ENCODE measurements at regions not wholly inside any gene's neighbourhood (a gene's known extent, or its start where the extent isn't known, plus 50 kb on each side); places are given as distances from the start of the nearest gene placed in this dataset.

GRCh38 chr3:22555753-22556435, 647.2 kb upstream of the UBE2E2 start:
- Histone ChIP-seq H3K36me3 (ENCODE audit: control insufficient read depth in 1 of 2, insufficient read depth in 2 of 2, low read length in 2 of 2) (no peaks in the 10 kb centered on the region), H3K4me1 (ENCODE audit: control insufficient read depth in 1 of 2, insufficient read depth in 2 of 2, low read length in 2 of 2) (no peaks in the 10 kb centered on the region), H3K27ac (ENCODE audit: low read depth, low read length) (no peak overlapping the region), H3K9ac (ENCODE audit: low read depth in 1 of 2, low read length in 2 of 2) (no peak overlapping the region), H3K4me3 (ENCODE audit: low read depth in 1 of 2, low read length in 2 of 2) (no peak overlapping the region), H3K27me3 (ENCODE audit: control insufficient read depth in 1 of 2, insufficient read depth in 2 of 2, low read length in 2 of 2) (no peaks in the 10 kb centered on the region), H3K9me3 (ENCODE audit: control insufficient read depth in 1 of 2, low read length in 2 of 2) (no peaks in the 10 kb centered on the region)

- no peaks in the 10 kb centered on the region for H3K27me3 ChIP-seq (ENCODE audit: control insufficient read depth in 1 of 2, insufficient read depth in 2 of 2, low read length in 2 of 2)
- H3K36me3 ChIP-seq (ENCODE audit: control insufficient read depth in 1 of 2, insufficient read depth in 2 of 2, low read length in 2 of 2): no peaks in the 10 kb centered on the region
- H3K4me3 ChIP-seq (ENCODE audit: low read depth in 1 of 2, low read length in 2 of 2): no peak overlapping the region
- H3K27ac ChIP-seq (ENCODE audit: low read depth, low read length): no peak overlapping the region
- H3K9me3 ChIP-seq (ENCODE audit: control insufficient read depth in 1 of 2, low read length in 2 of 2): no peaks in the 10 kb centered on the region
- H3K9ac ChIP-seq (ENCODE audit: low read depth in 1 of 2, low read length in 2 of 2): no peak overlapping the region
- no peaks in the 10 kb centered on the region for H3K4me1 ChIP-seq (ENCODE audit: control insufficient read depth in 1 of 2, insufficient read depth in 2 of 2, low read length in 2 of 2)
Observed at GRCh38 chr3:22565393-22565792, 637.7 kb upstream of the UBE2E2 start.

- H3K9ac ChIP-seq (ENCODE audit: low read depth in 1 of 2, low read length in 2 of 2): no peak overlapping the region
- H3K4me3 ChIP-seq (ENCODE audit: low read depth in 1 of 2, low read length in 2 of 2): no peak overlapping the region
- H3K27me3 ChIP-seq (ENCODE audit: control insufficient read depth in 1 of 2, insufficient read depth in 2 of 2, low read length in 2 of 2): no peaks in the 10 kb centered on the region
- no peaks in the 10 kb centered on the region for H3K9me3 ChIP-seq (ENCODE audit: control insufficient read depth in 1 of 2, low read length in 2 of 2)
- H3K27ac ChIP-seq (ENCODE audit: low read depth, low read length): no peak overlapping the region
- H3K36me3 ChIP-seq (ENCODE audit: control insufficient read depth in 1 of 2, insufficient read depth in 2 of 2, low read length in 2 of 2): no peaks in the 10 kb centered on the region
- no peaks in the 10 kb centered on the region for H3K4me1 ChIP-seq (ENCODE audit: control insufficient read depth in 1 of 2, insufficient read depth in 2 of 2, low read length in 2 of 2)
Observed at GRCh38 chr3:22568285-22568684, 634.8 kb upstream of the UBE2E2 start.

GRCh38 chr3:22569570-22569969, 633.6 kb upstream of the UBE2E2 start:
- no peaks in the 10 kb centered on the region for H3K36me3 ChIP-seq (ENCODE audit: control insufficient read depth in 1 of 2, insufficient read depth in 2 of 2, low read length in 2 of 2)
- no peak overlapping the region for H3K9ac ChIP-seq (ENCODE audit: low read depth in 1 of 2, low read length in 2 of 2)
- no peak overlapping the region for H3K27ac ChIP-seq (ENCODE audit: low read depth, low read length)
- H3K4me1 ChIP-seq (ENCODE audit: control insufficient read depth in 1 of 2, insufficient read depth in 2 of 2, low read length in 2 of 2): no peaks in the 10 kb centered on the region
- no peaks in the 10 kb centered on the region for H3K27me3 ChIP-seq (ENCODE audit: control insufficient read depth in 1 of 2, insufficient read depth in 2 of 2, low read length in 2 of 2)
- H3K9me3 ChIP-seq (ENCODE audit: control insufficient read depth in 1 of 2, low read length in 2 of 2): no peaks in the 10 kb centered on the region
- H3K4me3 ChIP-seq (ENCODE audit: low read depth in 1 of 2, low read length in 2 of 2): no peak overlapping the region

- no peaks in the 10 kb centered on the region for H3K27me3 ChIP-seq (ENCODE audit: control insufficient read depth in 1 of 2, insufficient read depth in 2 of 2, low read length in 2 of 2)
- no peaks in the 10 kb centered on the region for H3K36me3 ChIP-seq (ENCODE audit: control insufficient read depth in 1 of 2, insufficient read depth in 2 of 2, low read length in 2 of 2)
- H3K9ac ChIP-seq (ENCODE audit: low read depth in 1 of 2, low read length in 2 of 2): no peak overlapping the region
- H3K9me3 ChIP-seq (ENCODE audit: control insufficient read depth in 1 of 2, low read length in 2 of 2): no peaks in the 10 kb centered on the region
- H3K4me1 ChIP-seq (ENCODE audit: control insufficient read depth in 1 of 2, insufficient read depth in 2 of 2, low read length in 2 of 2): no peaks in the 10 kb centered on the region
- H3K4me3 ChIP-seq (ENCODE audit: low read depth in 1 of 2, low read length in 2 of 2): no peak overlapping the region
- H3K27ac ChIP-seq (ENCODE audit: low read depth, low read length): no peak overlapping the region
Observed at GRCh38 chr3:22581007-22581406, 622.1 kb upstream of the UBE2E2 start.

GRCh38 chr3:22582266-22582665, 620.9 kb upstream of the UBE2E2 start:
- Histone ChIP-seq H3K9me3 (ENCODE audit: control insufficient read depth in 1 of 2, low read length in 2 of 2) (no peaks in the 10 kb centered on the region), H3K4me1 (ENCODE audit: control insufficient read depth in 1 of 2, insufficient read depth in 2 of 2, low read length in 2 of 2) (no peaks in the 10 kb centered on the region)

GRCh38 chr3:22585504-22585903, 617.6 kb upstream of the UBE2E2 start:
- Histone ChIP-seq H3K27me3 (ENCODE audit: control insufficient read depth in 1 of 2, insufficient read depth in 2 of 2, low read length in 2 of 2) (no peaks in the 10 kb centered on the region), H3K9ac (ENCODE audit: low read depth in 1 of 2, low read length in 2 of 2) (no peak overlapping the region), H3K4me3 (ENCODE audit: low read depth in 1 of 2, low read length in 2 of 2) (no peak overlapping the region), H3K4me1 (ENCODE audit: control insufficient read depth in 1 of 2, insufficient read depth in 2 of 2, low read length in 2 of 2) (no peaks in the 10 kb centered on the region), H3K36me3 (ENCODE audit: control insufficient read depth in 1 of 2, insufficient read depth in 2 of 2, low read length in 2 of 2) (no peaks in the 10 kb centered on the region), H3K27ac (ENCODE audit: low read depth, low read length) (no peak overlapping the region), H3K9me3 (ENCODE audit: control insufficient read depth in 1 of 2, low read length in 2 of 2) (no peaks in the 10 kb centered on the region)

More at GRCh38 chr3:22582266-22582665, 620.9 kb upstream of the UBE2E2 start:
- Histone ChIP-seq H3K27me3 (ENCODE audit: control insufficient read depth in 1 of 2, insufficient read depth in 2 of 2, low read length in 2 of 2) (no peaks in the 10 kb centered on the region), H3K4me3 (ENCODE audit: low read depth in 1 of 2, low read length in 2 of 2) (no peak overlapping the region), H3K9ac (ENCODE audit: low read depth in 1 of 2, low read length in 2 of 2) (no peak overlapping the region), H3K36me3 (ENCODE audit: control insufficient read depth in 1 of 2, insufficient read depth in 2 of 2, low read length in 2 of 2) (no peaks in the 10 kb centered on the region), H3K27ac (ENCODE audit: low read depth, low read length) (no peak overlapping the region)

GRCh38 chr3:22585911-22586310, 617.2 kb upstream of the UBE2E2 start:
- no peak overlapping the region for H3K4me3 ChIP-seq (ENCODE audit: low read depth in 1 of 2, low read length in 2 of 2)
- H3K36me3 ChIP-seq (ENCODE audit: control insufficient read depth in 1 of 2, insufficient read depth in 2 of 2, low read length in 2 of 2): no peaks in the 10 kb centered on the region
- no peaks in the 10 kb centered on the region for H3K9me3 ChIP-seq (ENCODE audit: control insufficient read depth in 1 of 2, low read length in 2 of 2)
- H3K27ac ChIP-seq (ENCODE audit: low read depth, low read length): no peak overlapping the region
- no peaks in the 10 kb centered on the region for H3K27me3 ChIP-seq (ENCODE audit: control insufficient read depth in 1 of 2, insufficient read depth in 2 of 2, low read length in 2 of 2)
- H3K4me1 ChIP-seq (ENCODE audit: control insufficient read depth in 1 of 2, insufficient read depth in 2 of 2, low read length in 2 of 2): no peaks in the 10 kb centered on the region
- no peak overlapping the region for H3K9ac ChIP-seq (ENCODE audit: low read depth in 1 of 2, low read length in 2 of 2)

- no peak overlapping the region for H3K9ac ChIP-seq (ENCODE audit: low read depth in 1 of 2, low read length in 2 of 2)
Observed at GRCh38 chr3:22587446-22587845, 615.7 kb upstream of the UBE2E2 start.

GRCh38 chr3:22593638-22594037, 609.5 kb upstream of the UBE2E2 start:
- Histone ChIP-seq H3K4me3 (ENCODE audit: low read depth in 1 of 2, low read length in 2 of 2) (no peak overlapping the region), H3K27me3 (ENCODE audit: control insufficient read depth in 1 of 2, insufficient read depth in 2 of 2, low read length in 2 of 2) (no peaks in the 10 kb centered on the region), H3K9me3 (ENCODE audit: control insufficient read depth in 1 of 2, low read length in 2 of 2) (no peaks in the 10 kb centered on the region), H3K27ac (ENCODE audit: low read depth, low read length) (no peak overlapping the region), H3K4me1 (ENCODE audit: control insufficient read depth in 1 of 2, insufficient read depth in 2 of 2, low read length in 2 of 2) (no peaks in the 10 kb centered on the region), H3K36me3 (ENCODE audit: control insufficient read depth in 1 of 2, insufficient read depth in 2 of 2, low read length in 2 of 2) (no peaks in the 10 kb centered on the region), H3K9ac (ENCODE audit: low read depth in 1 of 2, low read length in 2 of 2) (no peak overlapping the region)

More at GRCh38 chr3:22587446-22587845, 615.7 kb upstream of the UBE2E2 start:
- no peaks in the 10 kb centered on the region for H3K27me3 ChIP-seq (ENCODE audit: control insufficient read depth in 1 of 2, insufficient read depth in 2 of 2, low read length in 2 of 2)
- H3K36me3 ChIP-seq (ENCODE audit: control insufficient read depth in 1 of 2, insufficient read depth in 2 of 2, low read length in 2 of 2): no peaks in the 10 kb centered on the region
- H3K4me1 ChIP-seq (ENCODE audit: control insufficient read depth in 1 of 2, insufficient read depth in 2 of 2, low read length in 2 of 2): no peaks in the 10 kb centered on the region
- H3K9me3 ChIP-seq (ENCODE audit: control insufficient read depth in 1 of 2, low read length in 2 of 2): no peaks in the 10 kb centered on the region
- H3K27ac ChIP-seq (ENCODE audit: low read depth, low read length): no peak overlapping the region
- H3K4me3 ChIP-seq (ENCODE audit: low read depth in 1 of 2, low read length in 2 of 2): no peak overlapping the region

All from duodenal mucosa (tissue), 2 donors.